GM10248 (cell line): ENCODE measurements at regions not wholly inside any gene's neighbourhood (a gene's known extent, or its start where the extent isn't known, plus 50 kb on each side); places are given as distances from the start of the nearest gene placed in this dataset.

Experiments
- CTCF ChIA-PET: fragments of 300-600 bp; sonication (Branson Sonifier 250); formaldehyde crosslinking; extraction: SDS; loops from one replicate; lab custom pipeline; 2021; ENCODE audit warnings: antibody characterized with exemption; lab: Yijun Ruan, JAX
- POLR2A ChIA-PET: fragments of 350-650 bp; sonication (Branson Sonifier 250); formaldehyde crosslinking; extraction: SDS; loops from one replicate; lab custom pipeline; 2020; ENCODE audit warnings: antibody characterized with exemption; lab: Yijun Ruan, JAX
- DNase-seq: peaks from one replicate; pipeline ENCODE4 v3.0.0; 2012; ENCODE audit errors: extremely low spot score
- TF ChIP-seq, protein P1 (sequence below): IDR thresholded peaks from 2 replicates; pipeline ENCODE4 v1.5.1; 2012; ENCODE audit warnings: mild to moderate bottlenecking, low read depth; ENCODE audit errors: extremely low read depth, missing control alignments, control extremely low read depth

DNA sequence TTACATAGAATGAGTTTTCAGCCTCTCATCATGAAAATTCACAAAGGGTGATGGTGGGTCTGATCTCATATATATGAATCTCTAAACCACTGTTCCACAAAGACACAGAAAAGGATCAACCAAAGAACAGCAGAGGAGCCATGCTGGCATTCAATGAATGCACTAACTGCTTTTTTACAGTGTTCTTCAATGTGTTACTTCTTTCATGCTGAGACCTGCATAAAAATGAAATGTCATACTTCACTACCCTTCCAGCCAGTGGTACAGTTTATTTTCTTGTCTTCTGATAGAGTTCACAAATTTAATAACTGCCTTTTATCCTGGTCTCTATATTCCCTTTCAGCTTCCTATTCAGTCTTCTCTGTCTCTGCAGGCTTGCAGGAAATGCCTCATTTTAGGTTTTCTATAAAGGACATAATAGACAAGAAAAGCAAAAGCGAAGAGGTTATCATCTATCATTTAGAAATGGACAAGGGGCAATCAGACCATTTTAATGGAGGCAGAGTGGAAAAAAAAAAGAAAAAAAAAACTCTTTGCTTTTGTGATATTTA, 836.7 kb upstream of the FOXG1 start:
- TF ChIP-seq, protein P1, sequence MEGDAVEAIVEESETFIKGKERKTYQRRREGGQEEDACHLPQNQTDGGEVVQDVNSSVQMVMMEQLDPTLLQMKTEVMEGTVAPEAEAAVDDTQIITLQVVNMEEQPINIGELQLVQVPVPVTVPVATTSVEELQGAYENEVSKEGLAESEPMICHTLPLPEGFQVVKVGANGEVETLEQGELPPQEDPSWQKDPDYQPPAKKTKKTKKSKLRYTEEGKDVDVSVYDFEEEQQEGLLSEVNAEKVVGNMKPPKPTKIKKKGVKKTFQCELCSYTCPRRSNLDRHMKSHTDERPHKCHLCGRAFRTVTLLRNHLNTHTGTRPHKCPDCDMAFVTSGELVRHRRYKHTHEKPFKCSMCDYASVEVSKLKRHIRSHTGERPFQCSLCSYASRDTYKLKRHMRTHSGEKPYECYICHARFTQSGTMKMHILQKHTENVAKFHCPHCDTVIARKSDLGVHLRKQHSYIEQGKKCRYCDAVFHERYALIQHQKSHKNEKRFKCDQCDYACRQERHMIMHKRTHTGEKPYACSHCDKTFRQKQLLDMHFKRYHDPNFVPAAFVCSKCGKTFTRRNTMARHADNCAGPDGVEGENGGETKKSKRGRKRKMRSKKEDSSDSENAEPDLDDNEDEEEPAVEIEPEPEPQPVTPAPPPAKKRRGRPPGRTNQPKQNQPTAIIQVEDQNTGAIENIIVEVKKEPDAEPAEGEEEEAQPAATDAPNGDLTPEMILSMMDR: no peak
- POLR2A ChIA-PET: no interaction called here
- CTCF ChIA-PET: no interaction called here
- no peak for DNase-seq

DNA sequence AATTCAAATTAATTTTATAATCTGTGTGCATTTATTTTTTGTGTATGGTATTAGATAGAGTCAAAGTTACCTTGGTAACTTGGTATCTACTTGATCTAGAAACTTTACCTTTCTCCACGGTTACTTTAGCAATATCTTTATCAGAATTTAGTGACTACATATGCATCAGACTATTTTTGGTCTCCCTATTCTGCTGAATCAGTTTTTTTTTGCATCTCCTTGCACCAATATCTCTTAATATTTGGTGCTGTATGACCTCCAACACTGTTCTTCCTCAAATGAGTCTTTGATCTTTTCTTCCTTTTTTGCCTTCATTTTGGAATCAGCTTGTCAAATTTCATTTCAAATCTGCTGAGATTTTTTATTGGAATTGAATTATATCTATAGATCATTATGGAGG, 828.2 kb upstream of the FOXG1 start:
- ChIA-PET CTCF (no interaction called here), POLR2A (no interaction called here)
- TF ChIP-seq, protein P1: no peak
- DNase-seq: no peak

DNA sequence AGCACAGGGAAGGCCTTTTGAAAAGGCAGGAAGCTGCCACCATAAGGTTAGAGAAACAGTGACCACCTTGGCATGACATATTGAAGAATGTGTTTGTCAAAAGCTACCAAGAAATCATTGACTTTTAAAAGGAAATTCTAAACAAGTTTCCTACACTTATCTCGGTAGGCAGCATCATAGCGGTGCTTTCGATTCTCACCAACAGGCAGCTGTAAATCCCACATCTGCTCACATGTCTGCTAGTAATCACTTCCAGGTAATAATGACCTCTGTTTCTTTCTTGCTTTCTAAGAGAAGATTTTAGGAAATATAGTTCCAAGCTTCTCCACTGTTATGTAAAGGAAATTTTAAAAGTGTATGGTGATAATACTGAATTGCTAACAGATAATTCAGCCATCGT, 821.1 kb upstream of the FOXG1 start:
- no peak for DNase-seq
- CTCF ChIA-PET: interaction anchor here (0.7 to 1.1 kb wide), 2 partner anchors 8 to 11 kb away, joined by 3 read pairs; no protein-coding TSS in a partner anchor
- POLR2A ChIA-PET: no interaction called here
- TF ChIP-seq, protein P1: no peak

DNA sequence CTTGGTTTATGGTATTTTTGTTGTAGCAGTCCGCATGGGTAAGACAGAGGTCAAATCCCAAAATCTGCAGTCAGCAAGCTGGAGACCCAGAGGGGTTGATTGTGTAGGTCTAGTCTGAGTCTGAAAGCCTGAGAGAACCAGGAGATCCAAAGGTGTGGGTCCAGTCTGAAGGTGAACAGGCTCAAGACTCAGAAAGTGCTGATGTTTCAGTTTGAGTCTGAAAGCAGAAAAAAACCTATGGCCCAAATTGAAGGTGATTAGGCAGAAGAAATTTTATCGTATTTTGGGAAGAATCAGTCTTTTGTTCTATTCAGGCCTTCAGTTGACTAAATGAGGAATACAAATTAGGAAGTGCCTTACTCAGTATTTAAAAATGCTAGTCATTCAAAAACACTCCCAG, 807.8 kb upstream of the FOXG1 start:
- no peak for DNase-seq
- TF ChIP-seq, protein P1: no peak
- CTCF ChIA-PET: no interaction called here
- POLR2A ChIA-PET: no interaction called here

DNA sequence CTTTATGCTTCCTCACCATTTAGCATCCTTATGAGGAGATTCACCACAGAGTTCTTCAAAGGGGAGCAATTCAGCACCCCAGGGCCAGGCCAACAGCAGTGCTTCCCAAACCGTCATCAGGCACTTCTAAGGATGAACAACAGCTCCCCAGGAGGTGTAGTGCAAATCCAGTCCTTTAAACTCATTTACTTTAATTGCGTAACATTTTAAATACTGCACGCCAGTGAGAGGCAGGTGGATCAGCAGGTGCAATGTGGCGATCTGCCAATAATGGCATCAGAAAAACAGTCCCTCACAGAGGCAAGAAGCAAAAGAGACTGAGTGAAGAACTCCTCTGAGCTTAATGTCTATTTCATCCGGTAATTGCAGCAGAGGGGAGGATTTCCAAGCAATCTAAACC, 770.9 kb upstream of the FOXG1 start:
- TF ChIP-seq, protein P1: no peak
- DNase-seq: no peak
- POLR2A ChIA-PET: no interaction called here
- CTCF ChIA-PET: no interaction called here

DNA sequence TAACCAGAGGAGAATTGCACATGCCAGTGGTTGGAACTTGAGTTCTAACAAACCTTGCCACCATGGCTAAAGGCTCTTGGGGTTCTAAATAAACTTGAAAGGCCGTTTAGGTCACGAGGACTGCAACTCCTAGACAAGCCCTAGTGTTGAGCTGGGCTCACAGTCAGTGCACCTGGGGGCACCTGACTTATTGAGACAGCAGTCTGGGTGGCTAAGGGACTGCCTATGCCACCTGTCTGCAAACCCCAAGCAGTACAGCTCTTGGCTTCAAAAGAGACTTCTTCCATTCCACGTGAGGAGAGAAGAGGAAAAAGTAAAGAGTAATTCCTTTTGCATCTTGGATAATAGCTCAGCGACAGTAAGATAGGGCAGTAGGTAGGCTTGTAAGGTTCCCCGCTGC, 765.6 kb upstream of the FOXG1 start:
- POLR2A ChIA-PET: no interaction called here
- TF ChIP-seq, protein P1: no peak

More for the DNA sequence above, 765.6 kb upstream of the FOXG1 start:
- no peak for DNase-seq
- CTCF ChIA-PET: no interaction called here
